ENCODE measurements at regions not wholly inside any gene's neighbourhood (a gene's known extent, or its start where the extent isn't known, plus 50 kb on each side); places are given as distances from the start of the nearest gene placed in this dataset.

- TF ChIP-seq POLR2A (IDR thresholded peaks at IDR 0.05; ENCODE audit: low read depth, low read length) (no peak), POLR2AphosphoS5 (IDR thresholded peaks at IDR 0.05; ENCODE audit: insufficient read depth, low read depth, low read length) (no peak), CTCF (IDR thresholded peaks at IDR 0.05; ENCODE audit: extremely low read depth in 1 of 2, insufficient read depth in 1 of 2, low read depth in 1 of 2, low read length in 2 of 2) (no peak), MAX (IDR thresholded peaks at IDR 0.05; ENCODE audit: insufficient read depth, insufficient read length) (no peak), EZH2 (IDR thresholded peaks at IDR 0.05; ENCODE audit: borderline replicate concordance, low read depth, low read length, severe bottlenecking) (no peak), FOS (IDR thresholded peaks at IDR 0.05; ENCODE audit: borderline replicate concordance, insufficient read depth, low read length) (no peak), GATA2 (IDR thresholded peaks at IDR 0.05; ENCODE audit: insufficient read depth, insufficient read length, low read depth, low read length) (no peak)
These were observed 170.6 kb upstream of the STXBP6 start for GRCh38 chr14:25220514-25220913.
